ENCODE measurements at regions not wholly inside any gene's neighbourhood (a gene's known extent, or its start where the extent isn't known, plus 50 kb on each side); places are given as distances from the start of the nearest gene placed in this dataset.

- peak in 2 of 3 donors; percentile 82 to 87 for TF ChIP-seq POLR2AphosphoS5 (IDR thresholded peaks at IDR 0.05)
- TF ChIP-seq POLR2A (IDR thresholded peaks at IDR 0.05) = no peak
- Histone ChIP-seq H3K27ac (peak overlapping the region; percentile 62 to 69 (median 63)), H3K4me1 (peaks cover 14 to 61% (median 44%) of the 10 kb centered on the region in 4 donors), H3K4me3 (peak overlapping the region in 1 of 4 donors; percentile 16), H3K36me3 (peaks cover 0 to 7% (median 2%) of the 10 kb centered on the region in 4 donors), H3K9me3 (no peaks in the 10 kb centered on the region), H3K27me3 (no peaks in the 10 kb centered on the region)
- intact Hi-C loops (cut with DNase I; ENCODE audit: low total_unique reads) = no loop called here
- peak; percentile 53 to 61 for DNase-seq
- WGBS, 5 donors = 27 to 56% (median 34%) methylated on average over 6 of the region's 6 CpGs
Measured at GRCh38 chr3:124627501-124627908, 102.7 kb upstream of the UMPS start.

- DNase-seq = peak in 1 of 2 donors; percentile 54
- no peak for TF ChIP-seq CTCF (IDR thresholded peaks at IDR 0.05)
- no peak for TF ChIP-seq POLR2A (IDR thresholded peaks at IDR 0.05)
- TF ChIP-seq EP300 (IDR thresholded peaks at IDR 0.05) = no peak
- TF ChIP-seq POLR2AphosphoS5 (IDR thresholded peaks at IDR 0.05) = peak in 1 of 3 donors; percentile 42
- peaks cover 14 to 56% (median 41%) of the 10 kb centered on the region in 4 donors for H3K4me1 ChIP-seq
- WGBS, 5 donors = 28 to 57% (median 36%) methylated on average over 4 of the region's 4 CpGs
- H3K27me3 ChIP-seq = no peaks in the 10 kb centered on the region
- no peaks in the 10 kb centered on the region for H3K9me3 ChIP-seq
- no peak overlapping the region for H3K4me3 ChIP-seq
- peaks cover 5 to 19% (median 13%) of the 10 kb centered on the region in 4 donors for H3K36me3 ChIP-seq
- intact Hi-C loops (cut with DNase I; ENCODE audit: low total_unique reads) = no loop called here
- peak overlapping the region; percentile 46 to 82 (median 63) for H3K27ac ChIP-seq
Measured at GRCh38 chr3:124628863-124629262, 101.4 kb upstream of the UMPS start.

GRCh38 chr3:124629497-124629896, 100.8 kb upstream of the UMPS start:
- TF ChIP-seq POLR2AphosphoS5 (IDR thresholded peaks at IDR 0.05) (no peak), POLR2A (IDR thresholded peaks at IDR 0.05) (no peak), EP300 (IDR thresholded peaks at IDR 0.05) (no peak), CTCF (IDR thresholded peaks at IDR 0.05) (no peak)
- Histone ChIP-seq H3K27ac (peak overlapping the region in 3 of 5 donors; percentile 46 to 66 (median 63)), H3K36me3 (peaks cover 5 to 26% (median 20%) of the 10 kb centered on the region in 4 donors), H3K4me1 (peaks cover 16 to 58% (median 43%) of the 10 kb centered on the region in 4 donors), H3K27me3 (no peaks in the 10 kb centered on the region), H3K9me3 (no peaks in the 10 kb centered on the region), H3K4me3 (no peak overlapping the region)
- 40 to 65% (median 56%) methylated on average over 2 of the region's 2 CpGs for WGBS, 5 donors
- no peak for DNase-seq
- intact Hi-C loops (cut with DNase I; ENCODE audit: low total_unique reads) = no loop called here

GRCh38 chr3:124630960-124631359, 99.3 kb upstream of the UMPS start:
- TF ChIP-seq CTCF (IDR thresholded peaks at IDR 0.05) (no peak), POLR2AphosphoS5 (IDR thresholded peaks at IDR 0.05) (no peak), EP300 (IDR thresholded peaks at IDR 0.05) (no peak), POLR2A (IDR thresholded peaks at IDR 0.05) (no peak)
- Histone ChIP-seq H3K9me3 (no peaks in the 10 kb centered on the region), H3K4me3 (no peak overlapping the region), H3K36me3 (peaks cover 5 to 32% (median 25%) of the 10 kb centered on the region in 4 donors), H3K27ac (peak overlapping the region in 3 of 5 donors; percentile 16 to 46 (median 41)), H3K27me3 (no peaks in the 10 kb centered on the region), H3K4me1 (peaks cover 24 to 73% (median 54%) of the 10 kb centered on the region in 4 donors)
- intact Hi-C loops (cut with DNase I; ENCODE audit: low total_unique reads) = no loop called here
- 60 to 75% (median 73%) methylated on average over 5 of the region's 5 CpGs for WGBS, 5 donors
- peak in 1 of 2 donors; percentile 46 for DNase-seq

GRCh38 chr3:124631727-124632126, 98.5 kb upstream of the UMPS start:
- H3K27me3 ChIP-seq = no peaks in the 10 kb centered on the region
- H3K4me3 ChIP-seq = no peak overlapping the region
- H3K9me3 ChIP-seq = no peaks in the 10 kb centered on the region
- peaks cover 5 to 38% (median 25%) of the 10 kb centered on the region in 4 donors for H3K36me3 ChIP-seq
- 50 to 78% (median 74%) methylated on average over 5 of the region's 5 CpGs for WGBS, 5 donors
- no peak for TF ChIP-seq EP300 (IDR thresholded peaks at IDR 0.05)
- TF ChIP-seq POLR2A (IDR thresholded peaks at IDR 0.05) = no peak
- no peak for TF ChIP-seq POLR2AphosphoS5 (IDR thresholded peaks at IDR 0.05)
- TF ChIP-seq CTCF (IDR thresholded peaks at IDR 0.05) = no peak
- DNase-seq = no peak
- H3K4me1 ChIP-seq = peaks cover 31 to 79% (median 60%) of the 10 kb centered on the region in 4 donors
- H3K27ac ChIP-seq = peak overlapping the region in 4 of 5 donors; percentile 11 to 58 (median 44)
- intact Hi-C loops (cut with DNase I; ENCODE audit: low total_unique reads) = no loop called here

Measured in stomach (tissue), 8 donors.